ENCODE measurements at regions not wholly inside any gene's neighbourhood (a gene's known extent, or its start where the extent isn't known, plus 50 kb on each side); places are given as distances from the start of the nearest gene placed in this dataset.

- DNase-seq (ENCODE audit: low read depth) = no peak
Measured at GRCh38 chr11:16440136-16440535, 83.8 kb upstream of the SOX6 start.

DNA sequence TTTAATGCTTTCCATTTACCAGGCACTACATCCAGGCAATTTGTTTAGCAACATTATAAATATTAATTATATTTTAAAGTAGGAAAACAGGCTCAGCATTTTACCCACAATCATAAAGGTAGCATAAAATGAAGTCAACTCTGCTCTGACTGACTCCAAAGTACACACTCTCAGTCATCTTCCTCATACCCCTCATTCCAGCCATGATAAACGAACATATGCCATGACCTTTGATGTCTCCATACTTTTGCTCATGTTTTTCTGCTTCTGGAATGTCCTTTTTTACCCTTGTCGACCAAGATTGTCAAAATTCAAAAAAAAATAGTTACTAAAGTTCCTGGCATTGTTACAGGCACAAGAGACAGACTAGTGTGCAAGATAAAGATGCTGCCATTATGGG, 77.7 kb upstream of the SOX6 start:
- DNase-seq (ENCODE audit: low read depth) = no peak

DNA sequence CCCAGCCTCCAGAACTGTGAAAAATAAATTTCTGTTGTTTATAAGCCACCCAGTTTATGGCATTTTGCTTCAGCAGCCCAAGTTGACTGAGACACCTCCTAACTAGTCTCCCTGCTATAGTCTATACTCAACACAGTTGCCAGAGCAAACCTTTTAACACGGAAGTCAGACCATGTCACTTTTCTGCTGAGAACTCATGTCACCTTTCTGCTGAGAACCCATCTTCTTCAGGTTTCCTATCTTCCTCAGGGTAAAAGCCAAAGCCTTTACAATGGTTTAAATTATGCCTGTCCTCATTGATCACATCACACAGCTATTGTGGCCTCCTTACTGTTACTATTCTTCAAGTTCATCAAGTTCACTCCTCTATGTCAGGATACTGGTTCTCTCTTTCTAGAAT, 74.3 kb upstream of the SOX6 start:
- no peak for DNase-seq (ENCODE audit: low read depth)

DNA sequence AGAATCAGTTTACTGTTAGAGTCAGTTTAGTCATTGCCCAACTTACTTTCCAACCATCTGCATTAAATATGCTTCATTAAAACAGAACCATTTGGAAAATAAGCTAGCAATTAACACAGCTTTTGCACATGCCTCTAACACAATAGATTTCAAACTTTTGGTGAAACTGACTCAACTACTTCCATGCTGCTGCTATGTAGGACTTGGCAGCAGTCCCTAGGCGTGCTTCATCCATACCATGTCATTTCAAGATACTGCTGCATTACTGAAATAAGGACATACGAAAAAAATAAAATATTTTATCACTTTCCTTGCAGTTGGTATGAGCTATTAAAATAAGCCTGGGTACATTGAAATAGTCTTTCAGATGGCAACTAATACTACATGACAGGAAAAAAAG, 65.5 kb upstream of the SOX6 start:
- no peak for DNase-seq (ENCODE audit: low read depth)

GRCh38 chr11:16418428-16419097, 62.2 kb upstream of the SOX6 start:
- peak; percentile 65 for DNase-seq (ENCODE audit: low read depth)

DNA sequence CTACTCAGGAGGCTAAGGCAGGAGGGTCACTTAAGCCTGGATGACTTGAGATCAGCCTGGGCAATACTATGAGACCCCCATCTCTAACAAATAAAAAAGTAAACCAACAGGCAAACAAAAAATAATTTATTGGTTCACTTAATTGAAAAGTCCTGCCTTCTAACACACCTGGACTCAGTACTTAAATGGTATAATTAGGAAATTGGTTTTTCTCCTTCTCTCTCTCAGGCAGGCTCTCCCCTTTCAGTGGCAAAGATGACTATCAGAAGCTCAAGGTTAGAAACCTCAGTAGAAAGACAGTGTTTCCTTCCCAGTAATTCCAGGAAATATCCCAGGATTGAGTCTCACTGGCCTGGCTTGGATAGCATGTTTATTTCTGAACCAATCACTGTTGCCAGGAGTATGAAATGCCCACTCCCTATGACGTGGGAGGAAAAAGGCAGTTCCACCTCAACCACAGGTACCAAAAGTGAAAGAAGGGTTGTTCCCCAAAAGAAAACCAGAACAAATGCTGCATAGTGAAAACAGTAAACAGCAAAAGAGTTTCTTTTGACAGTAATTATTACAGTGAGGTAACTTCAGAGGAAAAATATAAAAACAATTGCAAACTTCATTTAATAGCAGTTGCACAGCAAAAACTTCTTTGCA, 56.3 kb upstream of the SOX6 start:
- DNase-seq (ENCODE audit: low read depth) = no peak

DNA sequence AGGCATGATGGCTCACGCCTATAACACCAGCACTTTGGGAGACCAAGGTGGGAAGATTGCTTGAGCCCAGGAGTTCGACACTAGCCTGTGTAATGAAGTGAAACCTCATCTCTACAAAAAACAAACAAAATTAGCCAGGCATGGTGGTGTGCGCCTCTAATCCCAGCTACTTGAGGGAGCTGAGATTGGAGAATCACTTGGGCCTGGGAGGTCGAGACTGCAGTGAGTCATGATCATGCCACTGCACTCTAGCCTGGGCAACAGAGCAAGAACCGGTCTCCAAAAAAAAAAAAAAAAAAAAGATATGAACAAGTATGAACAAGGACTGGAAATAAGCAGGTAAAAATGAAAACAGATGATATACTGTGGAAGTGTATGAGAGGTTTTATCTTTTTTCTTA, 54.1 kb upstream of the SOX6 start:
- DNase-seq (ENCODE audit: low read depth) = peak; percentile 69

DNA sequence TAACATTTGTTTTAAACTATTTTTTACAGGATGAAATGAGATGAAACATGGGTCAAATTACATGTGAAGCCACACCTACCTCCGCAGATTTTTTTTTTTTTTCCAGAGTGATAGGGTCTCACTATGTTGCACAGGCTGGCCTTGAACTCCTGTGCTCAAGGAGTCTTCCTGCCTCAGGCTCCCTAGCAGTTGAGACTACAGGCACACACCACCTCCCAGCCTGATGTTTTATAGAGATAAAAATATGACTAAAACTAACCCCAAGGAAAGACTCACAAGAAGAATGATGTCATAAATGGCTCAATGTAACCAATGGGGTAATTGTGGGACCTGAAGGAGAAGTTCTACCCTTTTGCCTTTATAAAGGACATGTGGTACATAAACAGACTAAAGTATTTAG, 52.3 kb upstream of the SOX6 start:
- no peak for DNase-seq (ENCODE audit: low read depth)

- no peak for DNase-seq (ENCODE audit: low read depth)
Measured at GRCh38 chr11:16406226-16406625, 49.9 kb upstream of the SOX6 start.
